ENCODE measurements at regions not wholly inside any gene's neighbourhood (a gene's known extent, or its start where the extent isn't known, plus 50 kb on each side); places are given as distances from the start of the nearest gene placed in this dataset.

DNA sequence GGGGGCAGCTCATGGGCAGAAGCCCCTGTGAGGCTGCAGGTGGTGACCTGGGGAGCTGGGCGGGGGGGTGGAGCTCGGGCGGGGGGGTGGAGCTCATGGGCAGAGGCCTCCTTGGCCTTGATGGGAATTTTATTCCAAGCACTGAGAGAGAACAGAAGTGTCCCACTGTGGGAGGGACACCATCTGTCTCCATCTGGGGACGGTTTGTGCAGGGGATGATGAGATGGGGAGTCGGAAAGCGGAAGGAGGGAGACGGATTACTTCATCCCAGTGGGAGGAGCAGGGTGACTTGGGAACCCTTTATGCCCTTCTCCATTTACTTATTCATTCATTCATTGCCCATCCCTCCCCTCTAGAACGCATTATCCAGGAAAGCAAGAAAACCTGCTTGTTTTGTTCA, 304.7 kb downstream of the ADGRD1 start:
- no peak for DNase-seq (ENCODE audit: low read depth)
- H3K4me3 ChIP-seq (ENCODE audit: low read length), result no peak overlapping the region
- no peak for TF ChIP-seq CTCF (conservative IDR thresholded peaks at IDR 0.05; ENCODE audit: low read length)

DNA sequence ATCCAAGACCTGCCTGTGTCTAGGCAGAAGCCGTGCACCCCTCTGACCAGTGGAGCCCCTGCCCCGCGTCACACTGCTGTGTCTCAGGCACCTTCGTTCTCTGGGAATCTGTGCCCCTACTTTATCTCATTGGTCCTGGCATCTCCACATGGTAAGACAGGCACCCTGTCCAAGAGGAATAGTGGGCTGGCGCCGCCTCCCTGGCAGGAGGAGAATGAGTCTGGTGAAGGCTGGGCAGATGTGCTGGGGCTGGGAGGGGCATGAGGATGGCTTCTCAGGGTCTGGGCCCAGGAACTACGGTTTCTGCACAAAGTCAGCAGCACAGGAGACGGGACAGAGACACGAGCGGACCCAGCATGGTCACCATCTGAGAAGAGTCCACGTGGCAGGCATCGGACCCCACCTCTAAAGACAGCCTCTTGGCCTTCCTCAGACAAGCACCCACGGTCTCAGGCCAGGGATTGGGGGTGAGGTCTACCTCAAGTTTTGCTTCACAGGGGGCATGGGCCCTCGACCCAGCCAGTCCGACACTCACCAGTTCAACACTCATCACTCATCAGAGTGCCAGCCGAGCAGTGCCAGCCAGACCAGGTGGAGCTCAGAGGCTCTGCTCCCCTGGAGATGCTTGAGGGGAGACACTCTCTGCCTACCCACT, 306.7 kb downstream of the ADGRD1 start:
- H3K4me3 ChIP-seq (ENCODE audit: low read length), result no peak overlapping the region
- no peak for DNase-seq (ENCODE audit: low read depth)
- no peak for TF ChIP-seq CTCF (conservative IDR thresholded peaks at IDR 0.05; ENCODE audit: low read length)

- H3K4me3 ChIP-seq (ENCODE audit: low read length), result no peak overlapping the region
- DNase-seq (ENCODE audit: low read depth), result no peak
- no peak for TF ChIP-seq CTCF (conservative IDR thresholded peaks at IDR 0.05; ENCODE audit: low read length)
These were observed 307.2 kb downstream of the ADGRD1 start for GRCh38 chr12:131260954-131261353.

DNA sequence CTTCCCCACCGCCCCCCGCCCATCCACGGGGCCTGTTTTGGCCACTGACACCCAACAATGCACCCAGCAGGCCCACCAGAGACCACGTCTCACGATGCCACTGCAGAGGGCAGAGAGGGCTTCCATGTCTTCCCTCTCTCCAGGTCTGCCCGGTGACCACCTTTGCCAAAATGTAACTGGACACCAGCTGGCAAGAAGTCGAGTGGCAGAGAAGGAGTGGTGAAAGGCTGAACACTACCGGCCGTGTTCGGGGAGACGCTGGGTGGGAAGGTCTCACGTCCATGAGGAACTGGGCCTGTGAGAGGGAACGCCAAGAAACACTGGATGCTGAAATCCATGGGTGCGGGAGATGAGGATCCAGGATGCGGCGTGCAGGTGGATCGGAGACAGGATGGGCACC, 308.2 kb downstream of the ADGRD1 start:
- no peak overlapping the region for H3K4me3 ChIP-seq (ENCODE audit: low read length)
- no peak for DNase-seq (ENCODE audit: low read depth)
- TF ChIP-seq CTCF (conservative IDR thresholded peaks at IDR 0.05; ENCODE audit: low read length), result no peak

DNA sequence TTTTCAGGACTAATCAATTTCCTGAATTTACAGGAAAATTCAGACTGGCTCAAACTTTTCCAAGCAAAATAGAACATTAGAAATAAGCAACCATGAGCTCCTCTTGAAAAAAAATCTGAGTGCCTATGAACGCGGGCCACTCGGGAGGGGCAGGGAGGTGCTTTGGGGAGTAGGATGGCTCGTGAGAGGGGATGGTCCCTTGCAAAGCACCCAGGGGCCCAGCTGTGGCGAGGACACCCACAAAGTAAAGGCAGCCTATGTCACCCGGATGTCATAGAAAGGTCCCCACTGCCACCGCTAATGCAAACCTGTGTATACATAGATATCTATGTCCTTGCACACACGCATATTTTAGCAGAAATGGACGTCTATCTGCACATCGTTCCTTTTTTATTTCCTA, 309.9 kb downstream of the ADGRD1 start:
- no peak for DNase-seq (ENCODE audit: low read depth)
- TF ChIP-seq CTCF (conservative IDR thresholded peaks at IDR 0.05; ENCODE audit: low read length), result no peak
- H3K4me3 ChIP-seq (ENCODE audit: low read length), result no peak overlapping the region

GRCh38 chr12:131264635-131265034, 310.9 kb downstream of the ADGRD1 start:
- no peak overlapping the region for H3K4me3 ChIP-seq (ENCODE audit: low read length)
- TF ChIP-seq CTCF (conservative IDR thresholded peaks at IDR 0.05; ENCODE audit: low read length), result no peak
- no peak for DNase-seq (ENCODE audit: low read depth)

- no peak for TF ChIP-seq CTCF (conservative IDR thresholded peaks at IDR 0.05; ENCODE audit: low read length)
- H3K4me3 ChIP-seq (ENCODE audit: low read length), result no peak overlapping the region
- no peak for DNase-seq (ENCODE audit: low read depth)
These were observed 313.1 kb downstream of the ADGRD1 start for GRCh38 chr12:131266591-131267467.

All from AG10803 (cell line).